Neural cell (in vitro differentiated cells): ENCODE measurements at regions not wholly inside any gene's neighbourhood (a gene's known extent, or its start where the extent isn't known, plus 50 kb on each side); places are given as distances from the start of the nearest gene placed in this dataset.

Source experiments
- EP300 ChIP-seq: fragments of 450-650 bp; conservative IDR thresholded peaks from 2 replicates; pipeline ENCODE4 v1.6.1; 2014; ENCODE audit warnings: antibody characterized with exemption, mild to moderate bottlenecking, moderate library complexity; ENCODE audit not compliant: poor library complexity, severe bottlenecking
- EZH2 ChIP-seq: fragments of 200-600, 300-800 bp; shearing (Covaris generic), sonication (generic); IDR thresholded peaks from 2 replicates; pipeline ENCODE4 v1.6.1; 2014; ENCODE audit warnings: antibody characterized with exemption, low read length, borderline replicate concordance, mild to moderate bottlenecking; ENCODE audit not compliant: insufficient read depth, poor library complexity, severe bottlenecking
- MXI1 ChIP-seq: fragments of 450-650 bp; conservative IDR thresholded peaks from 2 replicates; pipeline ENCODE4 v1.6.1; 2014; ENCODE audit warnings: antibody characterized with exemption, mild to moderate bottlenecking; ENCODE audit not compliant: poor library complexity, severe bottlenecking
- POLR2AphosphoS5 ChIP-seq: IDR thresholded peaks from 2 replicates; pipeline ENCODE4 v1.6.1; 2012
- RAD21 ChIP-seq: fragments of 450-650 bp; conservative IDR thresholded peaks from 2 replicates; pipeline ENCODE4 v1.6.1; 2014; ENCODE audit warnings: antibody characterized with exemption, mild to moderate bottlenecking, moderate library complexity
- REST ChIP-seq: IDR thresholded peaks from 2 replicates; pipeline ENCODE4 v1.6.1; 2012; ENCODE audit warnings: borderline replicate concordance
- SMC3 ChIP-seq: fragments of 450-650 bp; conservative IDR thresholded peaks from 2 replicates; pipeline ENCODE4 v1.6.1; 2014; ENCODE audit warnings: antibody characterized with exemption, mild to moderate bottlenecking, moderate library complexity; ENCODE audit not compliant: poor library complexity
- TAF1 ChIP-seq: IDR thresholded peaks from 2 replicates; pipeline ENCODE4 v1.6.1; 2012; ENCODE audit warnings: low read depth
- TF ChIP-seq, protein P1 (sequence below): fragments of 450-650 bp; IDR thresholded peaks from 2 replicates; pipeline ENCODE4 v1.5.1; 2014; ENCODE audit warnings: antibody characterized with exemption, mild to moderate bottlenecking, moderate library complexity; ENCODE audit not compliant: poor library complexity, severe bottlenecking

- TF ChIP-seq RAD21 (no peak), EP300 (no peak), EZH2 (no peak), SMC3 (no peak), POLR2AphosphoS5 (no peak), TAF1 (no peak), REST (no peak), MXI1 (no peak)
- TF ChIP-seq, protein P1, sequence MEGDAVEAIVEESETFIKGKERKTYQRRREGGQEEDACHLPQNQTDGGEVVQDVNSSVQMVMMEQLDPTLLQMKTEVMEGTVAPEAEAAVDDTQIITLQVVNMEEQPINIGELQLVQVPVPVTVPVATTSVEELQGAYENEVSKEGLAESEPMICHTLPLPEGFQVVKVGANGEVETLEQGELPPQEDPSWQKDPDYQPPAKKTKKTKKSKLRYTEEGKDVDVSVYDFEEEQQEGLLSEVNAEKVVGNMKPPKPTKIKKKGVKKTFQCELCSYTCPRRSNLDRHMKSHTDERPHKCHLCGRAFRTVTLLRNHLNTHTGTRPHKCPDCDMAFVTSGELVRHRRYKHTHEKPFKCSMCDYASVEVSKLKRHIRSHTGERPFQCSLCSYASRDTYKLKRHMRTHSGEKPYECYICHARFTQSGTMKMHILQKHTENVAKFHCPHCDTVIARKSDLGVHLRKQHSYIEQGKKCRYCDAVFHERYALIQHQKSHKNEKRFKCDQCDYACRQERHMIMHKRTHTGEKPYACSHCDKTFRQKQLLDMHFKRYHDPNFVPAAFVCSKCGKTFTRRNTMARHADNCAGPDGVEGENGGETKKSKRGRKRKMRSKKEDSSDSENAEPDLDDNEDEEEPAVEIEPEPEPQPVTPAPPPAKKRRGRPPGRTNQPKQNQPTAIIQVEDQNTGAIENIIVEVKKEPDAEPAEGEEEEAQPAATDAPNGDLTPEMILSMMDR: no peak
These were observed 108.7 kb upstream of the TTC29 start for GRCh38 chr4:147054228-147054872.
